ENCODE measurements at regions not wholly inside any gene's neighbourhood (a gene's known extent, or its start where the extent isn't known, plus 50 kb on each side); places are given as distances from the start of the nearest gene placed in this dataset.

GRCh38 chr2:207239754-207240494 lies 74.2 kb upstream of the KLF7 start (continued):
- no peak for TF ChIP-seq EGR1 (IDR thresholded peaks at IDR 0.05; ENCODE audit: borderline replicate concordance in 1 of 2, low read depth in 2 of 2, low read length in 2 of 2)

- no peak overlapping the region for H3K4me2 ChIP-seq (ENCODE audit: control insufficient read depth, insufficient read depth)
- CTCF ChIA-PET = interaction anchor here (0.8 to 2.3 kb wide), 2 partner anchors 22 to 113 kb away, joined by 3 to 6 read pairs; no protein-coding TSS in a partner anchor
- POLR2A ChIA-PET = interaction anchor here (0.5 kb wide), 1 partner anchor 32 kb away, joined by 3 read pairs; no protein-coding TSS in a partner anchor
- H3K4me3 ChIP-seq = no peak overlapping the region
- peak; percentile 48 for ATAC-seq
- H3K4me1 ChIP-seq (ENCODE audit: control insufficient read depth, insufficient read depth, low read length) = peaks cover 10% of the 10 kb centered on the region
- no peaks in the 10 kb centered on the region for H3K79me2 ChIP-seq (ENCODE audit: control insufficient read depth, insufficient read depth, low read length)
- no peak overlapping the region for H3K27ac ChIP-seq (ENCODE audit: control insufficient read depth, insufficient read depth)
- no TSS peak for BruUV-seq (replicated peaks)
- no peak overlapping the region for H2AFZ ChIP-seq (ENCODE audit: control insufficient read depth, low read depth, low read length)
- no peaks in the 10 kb centered on the region for H4K20me1 ChIP-seq (ENCODE audit: control insufficient read depth, insufficient read depth)
- WGBS (ENCODE audit: insufficient coverage, insufficient replicate concordance, low lambda C conversion rate, missing lambda C conversion rate) = 0% methylated on average over 1 of the region's 1 CpG
- FAIRE-seq = no peak
- H3K36me3 ChIP-seq (ENCODE audit: control insufficient read depth in 2 of 2, insufficient read depth in 2 of 2, low read length in 1 of 2) = no peaks in the 10 kb centered on the region
- H3K27me3 ChIP-seq (replicated peaks in 1 of 2; ENCODE audit: control insufficient read depth in 2 of 2, insufficient read depth in 2 of 2, low read length in 1 of 2) = no peaks in the 10 kb centered on the region
- RAD21 ChIA-PET (ENCODE audit: unreplicated experiment) = interaction anchor here (0.9 to 1.7 kb wide), 4 partner anchors 43 to 104 kb away, joined by 3 to 12 read pairs (median 4); no protein-coding TSS in a partner anchor
- H3K9me3 ChIP-seq (replicated peaks; ENCODE audit: control insufficient read depth, insufficient read depth, low read length) = no peaks in the 10 kb centered on the region; the same call in 2 of the 3 replicates
- DNase-seq (ENCODE audit: low read depth, low spot score) = no peak
- H3K9ac ChIP-seq (ENCODE audit: control insufficient read depth, insufficient read depth, low read length) = no peak overlapping the region
- in situ Hi-C loops (cut with MboI) (no loop called here), intact Hi-C loops (cut with micrococcal nuclease; ENCODE audit: unreplicated experiment) (no loop called here)
- SMC1A ChIA-PET (ENCODE audit: uncharacterized antibody, unreplicated experiment) = interaction anchor here (0.8 to 2.5 kb wide), 9 partner anchors 19 to 233 kb away, joined by 3 to 10 read pairs (median 4); no protein-coding TSS in a partner anchor
- TF ChIP-seq ZBED1 (IDR thresholded peaks at IDR 0.05; ENCODE audit: borderline replicate concordance) (no peak), SREBF1 (IDR thresholded peaks at IDR 0.05; ENCODE audit: low read length) (no peak), SP1 (IDR thresholded peaks at IDR 0.05; ENCODE audit: low read depth, low read length) (no peak), ZNF217 (IDR thresholded peaks at IDR 0.05) (no peak), HCFC1 (IDR thresholded peaks at IDR 0.05; ENCODE audit: low read length) (no peak), CBX5 (IDR thresholded peaks at IDR 0.05; ENCODE audit: low read depth) (no peak), E2F8 (IDR thresholded peaks at IDR 0.05; ENCODE audit: low read depth, partially characterized antibody) (no peak), RB1 (IDR thresholded peaks at IDR 0.05; ENCODE audit: borderline replicate concordance) (no peak), RUNX3 (IDR thresholded peaks at IDR 0.05; ENCODE audit: low read length) (peak; percentile 59)
These were observed 74.9 kb upstream of the KLF7 start for GRCh38 chr2:207240649-207241048.

All from GM12878 (cell line).